ENCODE measurements at regions not wholly inside any gene's neighbourhood (a gene's known extent, or its start where the extent isn't known, plus 50 kb on each side); places are given as distances from the start of the nearest gene placed in this dataset.
"Not testable (repeated sequence)": the region's sequence is repeated elsewhere in the genome, so short reads cannot be mapped to it uniquely, and the experiment has no call there.

GRCh38 chr15:84360902-84361301, 125.3 kb downstream of the GOLGA6L4 start:
- POLR2A ChIA-PET; CTCF ChIA-PET; DNase-seq (ENCODE audit: extremely low spot score): not testable (repeated sequence)

- DNase-seq (ENCODE audit: extremely low spot score); POLR2A ChIA-PET; CTCF ChIA-PET: not testable (repeated sequence)
Measured at GRCh38 chr15:84384421-84384820, 148.8 kb downstream of the GOLGA6L4 start.

DNA sequence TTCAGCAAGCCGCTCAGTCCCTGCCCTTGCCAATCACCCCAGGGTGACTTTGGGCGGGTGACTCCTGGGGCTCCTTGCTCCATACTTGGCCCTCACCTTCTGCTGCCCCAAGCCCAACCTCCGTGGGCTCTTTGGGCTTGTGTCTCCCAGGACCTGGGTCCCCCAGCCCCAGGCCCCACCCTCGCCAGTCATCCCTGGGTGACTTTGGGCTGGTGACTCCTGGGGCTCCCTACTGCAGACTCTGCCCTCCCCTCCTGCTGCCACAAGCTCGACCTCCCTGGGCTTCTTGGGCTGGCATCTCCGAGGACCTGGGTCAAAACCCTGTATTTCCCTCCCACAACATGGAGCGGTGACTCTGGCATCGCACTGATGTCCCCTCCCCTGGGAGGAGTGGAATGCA, 151.5 kb downstream of the GOLGA6L4 start:
- ChIA-PET POLR2A (no interaction called here), CTCF (no interaction called here)
- TF ChIP-seq BHLHE40 (IDR thresholded peaks at IDR 0.05; ENCODE audit: borderline replicate concordance) (no peak), ELF4 (IDR thresholded peaks at IDR 0.05) (no peak), PKNOX1 (IDR thresholded peaks at IDR 0.05) (no peak), TARDBP (IDR thresholded peaks at IDR 0.05) (no peak), L3MBTL2 (conservative IDR thresholded peaks at IDR 0.05) (no peak), ARNT (IDR thresholded peaks at IDR 0.05) (no peak), SUZ12 (IDR thresholded peaks at IDR 0.05) (no peak), FOXK2 (IDR thresholded peaks at IDR 0.05) (no peak), HDGF (IDR thresholded peaks at IDR 0.05; ENCODE audit: borderline replicate concordance) (no peak), NFRKB (IDR thresholded peaks at IDR 0.05) (no peak), FOXM1 (IDR thresholded peaks at IDR 0.05; ENCODE audit: borderline replicate concordance) (no peak), CTBP1 (IDR thresholded peaks at IDR 0.05; ENCODE audit: borderline replicate concordance) (no peak), ZNF384 (IDR thresholded peaks at IDR 0.05) (no peak)
- no peak for DNase-seq (ENCODE audit: extremely low spot score)

DNA sequence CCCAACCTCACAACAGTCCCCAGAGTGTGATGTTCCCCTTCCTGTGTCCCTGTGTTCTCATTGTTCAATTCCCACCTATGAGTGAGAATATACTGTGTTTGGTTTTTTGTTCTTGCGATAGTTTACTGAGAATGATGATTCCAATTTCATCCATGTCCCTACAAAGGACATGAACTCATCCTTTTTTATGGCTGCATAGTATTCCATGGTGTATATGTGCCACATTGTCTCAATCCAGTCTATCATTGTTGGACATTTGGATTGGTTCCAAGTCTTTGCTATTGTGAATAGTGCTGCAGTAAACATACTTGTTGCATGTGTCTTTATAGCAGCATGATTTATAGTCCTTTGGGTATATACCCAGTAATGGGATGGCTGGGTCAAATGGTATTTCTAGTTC, 152.6 kb downstream of the GOLGA6L4 start:
- POLR2A ChIA-PET: not testable (repeated sequence)

DNA sequence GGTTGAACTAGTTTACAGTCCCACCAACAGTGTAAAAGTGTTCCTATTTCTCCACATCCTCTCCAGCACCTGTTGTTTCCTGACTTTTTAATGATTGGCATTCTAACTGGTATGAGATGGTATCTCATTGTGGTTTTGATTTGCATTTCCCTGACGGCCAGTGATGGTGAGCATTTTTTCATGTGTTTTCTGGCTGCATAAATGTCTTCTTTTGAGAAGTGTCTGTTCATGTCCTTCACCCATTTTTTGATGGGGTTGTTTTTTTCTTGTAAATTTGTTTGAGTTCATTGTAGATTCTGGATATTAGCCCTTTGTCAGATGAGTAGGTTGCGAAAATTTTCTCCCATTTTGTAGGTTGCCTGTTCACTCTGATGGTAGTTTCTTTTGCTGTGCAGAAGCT, 153.1 kb downstream of the GOLGA6L4 start:
- DNase-seq (ENCODE audit: extremely low spot score); CTCF ChIA-PET; POLR2A ChIA-PET: not testable (repeated sequence)

More for the DNA sequence above, 152.6 kb downstream of the GOLGA6L4 start:
- DNase-seq (ENCODE audit: extremely low spot score); CTCF ChIA-PET: not testable (repeated sequence)

DNA sequence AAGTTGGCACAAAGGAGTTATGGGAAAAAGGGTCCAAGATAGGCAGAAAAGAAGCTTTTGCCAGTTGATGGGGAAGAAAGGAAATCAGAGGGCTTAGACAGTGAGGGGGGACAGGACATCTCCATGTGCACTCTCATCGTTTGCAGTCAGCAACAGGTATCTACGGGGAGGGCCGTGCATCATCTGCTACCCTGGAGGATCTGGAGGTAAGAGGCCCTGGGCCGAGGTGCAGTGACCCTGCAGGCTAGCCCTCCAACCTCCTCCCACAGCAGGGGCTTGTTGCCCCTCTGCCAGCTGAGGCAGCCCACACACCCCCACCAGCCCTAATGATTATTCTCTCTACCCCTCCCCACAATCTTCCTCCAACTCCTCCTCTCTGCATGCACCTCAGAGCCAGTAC, 154.8 kb downstream of the GOLGA6L4 start:
- POLR2A ChIA-PET: not testable (repeated sequence)
- CTCF ChIA-PET: interaction anchor here (0.7 kb wide), 1 partner anchor 538 kb away, joined by 3 read pairs; no protein-coding TSS in a partner anchor

DNA sequence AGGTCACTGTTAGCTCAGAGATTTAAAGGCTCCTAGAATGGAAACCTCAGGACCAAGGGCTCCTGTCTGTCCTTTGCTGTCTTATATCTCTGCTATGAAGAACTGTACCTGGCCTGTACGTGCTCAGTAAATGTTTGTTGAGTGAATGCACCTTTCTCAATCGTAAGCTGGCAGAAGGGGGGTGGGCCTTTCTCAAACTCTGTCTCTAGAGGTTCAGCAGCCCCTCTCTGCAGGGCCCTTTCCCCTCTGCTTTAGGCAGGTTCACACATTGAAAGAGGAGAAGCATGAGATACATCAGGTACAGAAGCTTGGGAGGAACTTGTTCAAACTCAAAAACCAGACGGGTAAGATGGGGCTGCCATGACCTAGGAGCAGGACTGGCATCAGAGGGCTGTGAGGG, 155.6 kb downstream of the GOLGA6L4 start:
- no peak for DNase-seq (ENCODE audit: extremely low spot score)
- CTCF ChIA-PET: no interaction called here
- TF ChIP-seq HDGF (IDR thresholded peaks at IDR 0.05; ENCODE audit: borderline replicate concordance): no peak
- TF ChIP-seq SUZ12 (IDR thresholded peaks at IDR 0.05): no peak
- TF ChIP-seq CTBP1 (IDR thresholded peaks at IDR 0.05; ENCODE audit: borderline replicate concordance): no peak
- TF ChIP-seq FOXM1 (IDR thresholded peaks at IDR 0.05; ENCODE audit: borderline replicate concordance): no peak
- no peak for TF ChIP-seq TARDBP (IDR thresholded peaks at IDR 0.05)
- no peak for TF ChIP-seq LEF1 (IDR thresholded peaks at IDR 0.05; ENCODE audit: borderline replicate concordance)
- no peak for TF ChIP-seq SP1 (IDR thresholded peaks at IDR 0.05)
- no peak for TF ChIP-seq FOXK2 (IDR thresholded peaks at IDR 0.05)
- no peak for TF ChIP-seq NFRKB (IDR thresholded peaks at IDR 0.05)
- TF ChIP-seq FOXA1 (IDR thresholded peaks at IDR 0.05): no peak
- TF ChIP-seq ARNT (IDR thresholded peaks at IDR 0.05): no peak
- POLR2A ChIA-PET: no interaction called here

More for the DNA sequence above, 154.8 kb downstream of the GOLGA6L4 start:
- DNase-seq (ENCODE audit: extremely low spot score): not testable (repeated sequence)

GRCh38 chr15:84392020-84392419, 156.4 kb downstream of the GOLGA6L4 start:
- CTCF ChIA-PET: not testable (repeated sequence)

DNA sequence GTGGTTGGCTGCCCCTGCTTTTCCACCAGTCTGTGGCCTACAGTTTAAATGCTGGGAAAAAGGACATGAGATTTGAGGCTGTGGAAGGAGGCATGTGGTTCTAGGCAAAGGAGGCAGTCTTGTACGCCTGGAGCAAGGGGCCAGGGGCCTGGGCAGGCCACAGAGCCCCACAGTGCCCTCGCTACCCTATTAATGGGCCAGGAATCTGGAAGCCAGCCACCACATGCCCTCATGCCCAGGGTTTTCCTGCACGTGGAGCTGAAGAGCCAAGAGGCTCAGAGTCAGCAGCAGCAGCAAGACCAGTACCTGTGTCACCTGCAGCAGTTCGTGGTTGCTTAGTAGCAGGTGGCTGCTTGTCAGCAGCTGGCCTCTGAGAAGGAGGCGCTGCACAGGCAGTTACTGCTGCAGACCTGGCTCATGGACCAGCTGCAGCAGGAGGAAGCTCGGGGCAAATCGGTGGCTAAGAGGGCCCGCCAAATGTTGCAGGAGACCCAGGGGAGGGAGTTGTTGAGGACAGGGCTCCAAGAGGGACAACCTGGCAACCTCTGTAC, 157.9 kb downstream of the GOLGA6L4 start:
- DNase-seq (ENCODE audit: extremely low spot score); CTCF ChIA-PET: not testable (repeated sequence)

More at GRCh38 chr15:84392020-84392419, 156.4 kb downstream of the GOLGA6L4 start:
- DNase-seq (ENCODE audit: extremely low spot score); POLR2A ChIA-PET: not testable (repeated sequence)

DNA sequence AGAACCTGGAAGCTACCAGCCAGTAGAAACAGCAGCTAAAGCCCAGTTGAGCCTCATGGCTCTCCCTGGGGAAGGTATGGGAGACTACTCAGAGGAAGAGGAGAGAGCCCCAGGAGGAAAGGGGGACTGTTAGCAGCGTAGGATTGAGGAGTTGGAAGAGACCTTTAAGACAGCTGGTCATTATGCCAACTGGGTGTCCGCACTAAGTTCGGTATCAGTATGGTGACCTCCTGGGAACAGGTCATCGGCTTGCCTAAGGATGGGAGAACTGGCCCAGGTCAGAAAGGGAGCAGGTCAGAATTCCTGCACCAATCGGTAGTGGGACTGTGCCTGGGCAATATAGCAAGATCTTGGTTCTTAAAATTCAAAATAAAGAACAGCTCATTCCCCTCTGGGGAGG, 158.4 kb downstream of the GOLGA6L4 start:
- CTCF ChIA-PET; DNase-seq (ENCODE audit: extremely low spot score); POLR2A ChIA-PET: not testable (repeated sequence)

More for the DNA sequence above, 157.9 kb downstream of the GOLGA6L4 start:
- POLR2A ChIA-PET: not testable (repeated sequence)

GRCh38 chr15:84395384-84395783, 159.8 kb downstream of the GOLGA6L4 start:
- CTCF ChIA-PET; POLR2A ChIA-PET; DNase-seq (ENCODE audit: extremely low spot score): not testable (repeated sequence)

DNA sequence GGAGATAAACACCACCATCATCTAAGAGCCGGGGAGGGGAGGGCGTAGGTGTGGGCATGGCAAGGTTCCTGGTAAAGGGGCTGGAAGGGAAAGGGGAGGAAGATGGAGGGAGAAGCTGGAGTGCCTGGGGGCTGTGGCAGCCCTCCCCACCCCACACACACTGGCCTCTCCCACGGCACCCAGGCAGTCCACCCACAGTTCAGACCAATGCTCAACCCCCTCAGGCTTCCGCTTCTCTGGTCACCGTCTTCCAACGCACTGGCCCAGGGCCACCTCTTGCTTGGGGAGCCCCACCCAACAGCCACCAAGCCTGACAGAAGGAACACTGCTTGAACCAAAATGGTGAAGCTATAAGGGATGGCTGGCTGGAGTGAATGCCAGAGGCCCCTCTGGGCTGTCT, 160.3 kb downstream of the GOLGA6L4 start:
- DNase-seq (ENCODE audit: extremely low spot score); CTCF ChIA-PET; POLR2A ChIA-PET: not testable (repeated sequence)

GRCh38 chr15:84397066-84397465, 161.5 kb downstream of the GOLGA6L4 start:
- POLR2A ChIA-PET; CTCF ChIA-PET; DNase-seq (ENCODE audit: extremely low spot score): not testable (repeated sequence)

- DNase-seq (ENCODE audit: extremely low spot score); CTCF ChIA-PET; POLR2A ChIA-PET: not testable (repeated sequence)
Measured at GRCh38 chr15:84398087-84398486, 162.5 kb downstream of the GOLGA6L4 start.

Measured in HEK293T (cell line).